Suprapubic skin (tissue), 3 donors: ENCODE measurements at regions not wholly inside any gene's neighbourhood (a gene's known extent, or its start where the extent isn't known, plus 50 kb on each side); places are given as distances from the start of the nearest gene placed in this dataset.

ENCODE experiments used
- CTCF ChIP-seq, 2 donors: fragments of 200-600 bp in 1 of 2; fragments of 450-650 bp in 1 of 2; sonication (generic) in 1 of 2; IDR thresholded peaks; one replicate each; pipeline ENCODE4 v1.5.1; 2016 to 2019; ENCODE audit warnings: antibody characterized with exemption in 2 of 2, mild to moderate bottlenecking in 1 of 2, moderate library complexity in 1 of 2
- POLR2AphosphoS5 ChIP-seq, 3 donors: sonication (generic); formaldehyde crosslinking; IDR thresholded peaks; one replicate each; pipeline ENCODE4 v1.6.1; 2017; ENCODE audit warnings: antibody characterized with exemption in 3 of 3

- no peak for TF ChIP-seq POLR2AphosphoS5 (IDR thresholded peaks at IDR 0.05)
- TF ChIP-seq CTCF (IDR thresholded peaks at IDR 0.05): no peak
Measured at GRCh38 chr10:129041916-129042315, 425.1 kb upstream of the MGMT start.
